ENCODE measurements at regions not wholly inside any gene's neighbourhood (a gene's known extent, or its start where the extent isn't known, plus 50 kb on each side); places are given as distances from the start of the nearest gene placed in this dataset.

DNA sequence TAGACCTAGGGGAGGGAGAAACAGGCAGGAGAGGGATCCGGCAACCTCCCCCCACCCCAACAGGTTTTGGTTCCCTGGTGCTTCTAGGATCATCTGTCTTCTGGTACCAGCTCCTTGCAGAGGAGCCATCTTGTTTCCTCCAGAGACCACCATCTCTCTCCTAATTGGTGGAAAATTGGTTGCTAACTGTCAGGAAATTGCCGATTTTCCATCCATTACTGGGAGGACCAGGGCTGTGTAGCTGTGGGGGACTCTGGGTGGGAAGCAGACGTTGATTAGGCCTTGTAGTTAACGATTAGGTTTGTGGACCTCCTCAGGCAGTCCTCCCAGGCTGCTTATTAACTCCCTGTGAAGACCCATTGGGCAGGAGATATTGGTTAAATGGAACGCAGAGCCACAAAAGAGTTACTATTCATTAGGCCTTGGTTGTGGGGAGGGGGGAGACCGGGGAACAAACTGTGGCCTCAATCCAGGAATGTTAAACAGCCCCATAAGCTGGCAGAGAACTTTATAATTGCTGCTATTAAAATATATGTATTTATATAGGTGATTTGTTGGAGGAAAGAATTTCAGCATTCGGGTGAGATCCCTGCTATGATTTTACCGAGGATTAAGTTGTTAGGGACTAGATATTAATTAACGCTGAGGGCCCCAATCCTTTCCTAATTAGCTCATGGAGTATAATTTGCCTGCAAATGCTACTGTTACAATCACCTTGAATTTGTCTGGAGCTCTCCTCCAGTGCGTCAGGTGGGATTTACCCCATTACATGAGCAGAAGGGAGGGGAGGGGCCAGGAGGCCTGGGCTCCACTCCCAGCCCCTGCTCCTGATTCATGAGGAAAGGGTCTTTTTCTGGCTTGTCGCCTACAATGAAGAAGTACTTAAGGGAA lies 61.2 kb upstream of the TRABD2B start:
- Histone ChIP-seq H3K27ac (ENCODE audit: low read depth, low read length) (no peak overlapping the region), H3K4me1 (ENCODE audit: control insufficient read depth in 2 of 2, insufficient read depth in 2 of 2, low read length in 2 of 2) (no peaks in the 10 kb centered on the region), H3K4me3 (ENCODE audit: low read length) (no peak overlapping the region), H3K36me3 (ENCODE audit: control insufficient read depth in 2 of 3, insufficient read depth in 3 of 3, low read length in 3 of 3) (no peaks in the 10 kb centered on the region), H3K9me3 (ENCODE audit: control insufficient read depth in 2 of 3, low read length in 3 of 3) (no peaks in the 10 kb centered on the region), H3K27me3 (ENCODE audit: control insufficient read depth in 2 of 2, insufficient read depth in 2 of 2, low read length in 2 of 2) (no peaks in the 10 kb centered on the region)
- Mint-ChIP-seq H3K4me1 (no peaks in the 10 kb centered on the region), H3K9me3 (no peaks in the 10 kb centered on the region), H3K27ac (no peak overlapping the region), H3K27me3 (peaks cover 0 to 28% (median 15%) of the 10 kb centered on the region in 5 donors), H3K36me3 (no peaks in the 10 kb centered on the region), H3K4me3 (no peak overlapping the region)
- no peak for DNase-seq
- ATAC-seq, result no peak
- POLR2A ChIA-PET, result no interaction called here
- intact Hi-C loops (cut with micrococcal nuclease), result no loop called here
- CTCF ChIA-PET, result no interaction called here

- H3K27me3 Mint-ChIP-seq, result peaks cover 0 to 28% (median 15%) of the 10 kb centered on the region in 5 donors
- no peaks in the 10 kb centered on the region for H3K4me1 ChIP-seq (ENCODE audit: control insufficient read depth in 2 of 2, insufficient read depth in 2 of 2, low read length in 2 of 2)
- no peak overlapping the region for H3K4me3 ChIP-seq (ENCODE audit: low read length)
- ChIA-PET POLR2A (no interaction called here), CTCF (no interaction called here)
- no peaks in the 10 kb centered on the region for H3K9me3 ChIP-seq (ENCODE audit: control insufficient read depth in 2 of 3, low read length in 3 of 3)
- no peaks in the 10 kb centered on the region for H3K36me3 Mint-ChIP-seq
- ATAC-seq, result no peak
- no peaks in the 10 kb centered on the region for H3K27me3 ChIP-seq (ENCODE audit: control insufficient read depth in 2 of 2, insufficient read depth in 2 of 2, low read length in 2 of 2)
- no peaks in the 10 kb centered on the region for H3K9me3 Mint-ChIP-seq
- H3K4me3 Mint-ChIP-seq, result no peak overlapping the region
- H3K27ac Mint-ChIP-seq, result no peak overlapping the region
- intact Hi-C loops (cut with micrococcal nuclease), result no loop called here
- DNase-seq, result no peak
- H3K4me1 Mint-ChIP-seq, result no peaks in the 10 kb centered on the region
- no peak overlapping the region for H3K27ac ChIP-seq (ENCODE audit: low read depth, low read length)
- no peaks in the 10 kb centered on the region for H3K36me3 ChIP-seq (ENCODE audit: control insufficient read depth in 2 of 3, insufficient read depth in 3 of 3, low read length in 3 of 3)
Measured at GRCh38 chr1:48057249-48057648, 60.1 kb upstream of the TRABD2B start.

DNA sequence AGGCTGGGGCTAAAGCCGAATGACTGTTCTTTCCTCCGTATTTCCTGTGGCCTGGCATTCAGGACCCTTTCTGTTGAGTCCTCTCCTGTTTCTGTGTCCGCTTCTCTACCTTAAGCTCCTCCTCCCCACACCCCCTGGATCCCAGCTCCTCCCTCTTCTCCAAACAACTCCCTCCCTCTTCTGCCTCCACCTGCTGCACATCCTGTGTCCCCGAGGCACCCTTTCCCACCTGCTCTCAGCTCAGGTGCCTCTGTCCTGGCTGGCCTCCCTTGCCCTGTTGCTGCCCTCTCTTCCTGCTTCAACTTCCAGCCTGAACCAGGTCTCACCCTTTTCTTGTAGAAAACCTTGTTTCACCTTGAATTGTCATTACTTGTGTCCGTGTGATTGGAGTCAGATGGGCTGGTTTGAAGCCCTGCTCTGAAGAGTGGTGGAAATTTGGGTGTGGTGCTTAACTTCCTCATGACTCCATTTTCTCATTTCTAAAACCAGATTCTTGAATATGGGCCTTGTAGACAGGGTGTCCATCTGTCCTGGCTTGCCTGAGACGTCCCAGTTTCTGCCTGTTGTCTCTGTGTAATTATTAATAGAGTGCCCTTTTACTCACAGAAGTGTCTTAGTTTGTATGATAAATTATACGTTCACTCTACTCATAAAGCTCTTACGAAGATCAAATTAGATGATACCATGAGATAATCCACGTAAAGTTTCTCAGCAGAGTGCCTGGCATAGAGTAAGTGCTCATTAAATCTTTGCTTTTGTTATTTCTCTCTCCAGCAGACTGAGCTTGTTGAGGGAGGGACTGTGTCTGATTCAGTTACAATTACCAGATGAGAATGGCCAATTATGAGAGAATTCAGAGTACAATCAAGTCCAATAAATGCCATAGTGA lies 58.9 kb upstream of the TRABD2B start:
- H3K4me3 Mint-ChIP-seq, result no peak overlapping the region
- H3K27me3 Mint-ChIP-seq, result peaks cover 0 to 28% (median 15%) of the 10 kb centered on the region in 5 donors
- no peak overlapping the region for H3K4me3 ChIP-seq (ENCODE audit: low read length)
- no peaks in the 10 kb centered on the region for H3K4me1 Mint-ChIP-seq
- CTCF ChIA-PET, result no interaction called here
- no peak overlapping the region for H3K27ac Mint-ChIP-seq
- no peaks in the 10 kb centered on the region for H3K9me3 ChIP-seq (ENCODE audit: control insufficient read depth in 2 of 3, low read length in 3 of 3)
- no peaks in the 10 kb centered on the region for H3K4me1 ChIP-seq (ENCODE audit: control insufficient read depth in 2 of 2, insufficient read depth in 2 of 2, low read length in 2 of 2)
- H3K27me3 ChIP-seq (ENCODE audit: control insufficient read depth in 2 of 2, insufficient read depth in 2 of 2, low read length in 2 of 2), result no peaks in the 10 kb centered on the region
- no peaks in the 10 kb centered on the region for H3K36me3 ChIP-seq (ENCODE audit: control insufficient read depth in 2 of 3, insufficient read depth in 3 of 3, low read length in 3 of 3)
- ATAC-seq, result no peak
- H3K9me3 Mint-ChIP-seq, result no peaks in the 10 kb centered on the region
- intact Hi-C loops (cut with micrococcal nuclease), result no loop called here
- H3K27ac ChIP-seq (ENCODE audit: low read depth, low read length), result no peak overlapping the region
- POLR2A ChIA-PET, result no interaction called here
- no peak for DNase-seq
- H3K36me3 Mint-ChIP-seq, result no peaks in the 10 kb centered on the region

GRCh38 chr1:48054232-48054631 lies 57.0 kb upstream of the TRABD2B start:
- H3K4me3 Mint-ChIP-seq, result no peak overlapping the region

DNA sequence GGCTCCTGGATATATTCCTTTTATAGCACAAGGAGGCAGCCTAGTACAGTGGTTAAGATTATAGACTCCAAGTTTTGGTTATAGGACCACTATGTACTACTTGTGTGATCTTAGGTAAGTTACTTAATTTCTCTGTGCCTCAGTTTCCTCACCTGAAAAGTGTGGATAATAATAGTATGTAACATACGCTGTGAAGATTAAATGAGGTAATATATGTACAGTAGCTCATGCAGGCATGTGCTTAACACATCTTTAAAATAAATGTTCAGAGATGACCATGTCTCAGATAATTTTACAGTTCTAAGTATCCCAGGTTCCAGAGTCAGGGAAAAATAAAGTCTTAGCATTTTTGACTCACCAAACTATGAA lies 55.7 kb upstream of the TRABD2B start:
- Mint-ChIP-seq H3K4me3 (no peak overlapping the region), H3K27me3 (peaks cover 2 to 33% (median 15%) of the 10 kb centered on the region in 5 donors), H3K36me3 (no peaks in the 10 kb centered on the region), H3K27ac (no peak overlapping the region), H3K9me3 (no peaks in the 10 kb centered on the region), H3K4me1 (no peaks in the 10 kb centered on the region)
- no peak for DNase-seq
- intact Hi-C loops (cut with micrococcal nuclease), result no loop called here
- CTCF ChIA-PET, result no interaction called here
- Histone ChIP-seq H3K9me3 (ENCODE audit: control insufficient read depth in 2 of 3, low read length in 3 of 3) (no peaks in the 10 kb centered on the region), H3K27ac (ENCODE audit: low read depth, low read length) (no peak overlapping the region), H3K4me1 (ENCODE audit: control insufficient read depth in 2 of 2, insufficient read depth in 2 of 2, low read length in 2 of 2) (no peaks in the 10 kb centered on the region), H3K4me3 (ENCODE audit: low read length) (no peak overlapping the region), H3K27me3 (ENCODE audit: control insufficient read depth in 2 of 2, insufficient read depth in 2 of 2, low read length in 2 of 2) (no peaks in the 10 kb centered on the region), H3K36me3 (ENCODE audit: control insufficient read depth in 2 of 3, insufficient read depth in 3 of 3, low read length in 3 of 3) (no peaks in the 10 kb centered on the region)
- POLR2A ChIA-PET, result no interaction called here
- ATAC-seq, result no peak

More at GRCh38 chr1:48054232-48054631, 57.0 kb upstream of the TRABD2B start:
- no peaks in the 10 kb centered on the region for H3K36me3 ChIP-seq (ENCODE audit: control insufficient read depth in 2 of 3, insufficient read depth in 3 of 3, low read length in 3 of 3)
- H3K27me3 ChIP-seq (ENCODE audit: control insufficient read depth in 2 of 2, insufficient read depth in 2 of 2, low read length in 2 of 2), result no peaks in the 10 kb centered on the region
- no peak overlapping the region for H3K27ac ChIP-seq (ENCODE audit: low read depth, low read length)
- ChIA-PET CTCF (no interaction called here), POLR2A (no interaction called here)
- Mint-ChIP-seq H3K9me3 (no peaks in the 10 kb centered on the region), H3K27ac (no peak overlapping the region), H3K27me3 (peaks cover 0 to 33% (median 15%) of the 10 kb centered on the region in 5 donors), H3K36me3 (no peaks in the 10 kb centered on the region), H3K4me1 (no peaks in the 10 kb centered on the region)
- DNase-seq (no peak), ATAC-seq (no peak)
- intact Hi-C loops (cut with micrococcal nuclease), result no loop called here
- H3K4me1 ChIP-seq (ENCODE audit: control insufficient read depth in 2 of 2, insufficient read depth in 2 of 2, low read length in 2 of 2), result no peaks in the 10 kb centered on the region
- no peaks in the 10 kb centered on the region for H3K9me3 ChIP-seq (ENCODE audit: control insufficient read depth in 2 of 3, low read length in 3 of 3)
- no peak overlapping the region for H3K4me3 ChIP-seq (ENCODE audit: low read length)

- H3K36me3 ChIP-seq (ENCODE audit: control insufficient read depth in 2 of 3, insufficient read depth in 3 of 3, low read length in 3 of 3), result no peaks in the 10 kb centered on the region
- peaks cover 2 to 24% (median 5%) of the 10 kb centered on the region in 5 donors for H3K27me3 Mint-ChIP-seq
- ChIA-PET CTCF (no interaction called here), POLR2A (no interaction called here)
- H3K9me3 Mint-ChIP-seq, result no peaks in the 10 kb centered on the region
- no peak overlapping the region for H3K4me3 Mint-ChIP-seq
- DNase-seq (no peak), ATAC-seq (no peak)
- H3K4me1 ChIP-seq (ENCODE audit: control insufficient read depth in 2 of 2, insufficient read depth in 2 of 2, low read length in 2 of 2), result no peaks in the 10 kb centered on the region
- no peak overlapping the region for H3K4me3 ChIP-seq (ENCODE audit: low read length)
- no peaks in the 10 kb centered on the region for H3K36me3 Mint-ChIP-seq
- no peak overlapping the region for H3K27ac ChIP-seq (ENCODE audit: low read depth, low read length)
- H3K4me1 Mint-ChIP-seq, result no peaks in the 10 kb centered on the region
- no peaks in the 10 kb centered on the region for H3K9me3 ChIP-seq (ENCODE audit: control insufficient read depth in 2 of 3, low read length in 3 of 3)
- H3K27me3 ChIP-seq (ENCODE audit: control insufficient read depth in 2 of 2, insufficient read depth in 2 of 2, low read length in 2 of 2), result no peaks in the 10 kb centered on the region
- no peak overlapping the region for H3K27ac Mint-ChIP-seq
- intact Hi-C loops (cut with micrococcal nuclease), result no loop called here
Measured at GRCh38 chr1:48051466-48052126, 54.4 kb upstream of the TRABD2B start.
